MM.1S (cell line): ENCODE measurements at regions not wholly inside any gene's neighbourhood (a gene's known extent, or its start where the extent isn't known, plus 50 kb on each side); places are given as distances from the start of the nearest gene placed in this dataset.
A peak's percentile ranks its signal among the peaks of the same experiment; 100 is the strongest.

Experiments
- DNase-seq: peaks from one replicate; pipeline ENCODE4 v3.0.0-alpha.2; 2015
- H2AFZ ChIP-seq: fragments of 300-600 bp; sonication (generic); 2 replicates; pipeline ENCODE4 v1.6.0; 2016; ENCODE audit warnings: antibody characterized with exemption, low read length
- H3F3A ChIP-seq: fragments of 300-600 bp; sonication (generic); 2 replicates; pipeline ENCODE4 v1.6.1; 2016; ENCODE audit warnings: mild to moderate bottlenecking, antibody characterized with exemption, low read length, moderate library complexity, mixed read lengths; ENCODE audit not compliant: insufficient read depth
- H3K27ac ChIP-seq: fragments of 300-600 bp; sonication (generic); 2 replicates; pipeline ENCODE4 v1.5.1; 2016; ENCODE audit warnings: mild to moderate bottlenecking, low read length
- H3K27me3 ChIP-seq: fragments of 300-600 bp; sonication (generic); replicated peaks from 2 replicates; pipeline ENCODE4 v1.6.0; 2016; ENCODE audit warnings: low read length; ENCODE audit not compliant: insufficient read depth
- H3K36me3 ChIP-seq: fragments of 300-600 bp; sonication (generic); replicated peaks from 2 replicates; pipeline ENCODE4 v1.6.1; 2016; ENCODE audit warnings: mild to moderate bottlenecking, low read length, mixed read lengths; ENCODE audit not compliant: insufficient read depth
- H3K4me1 ChIP-seq: fragments of 300-600 bp; sonication (generic); 2 replicates; pipeline ENCODE4 v1.6.1; 2016; ENCODE audit warnings: low read length, mixed read lengths
- H3K4me2 ChIP-seq: fragments of 300-600 bp; sonication (generic); 2 replicates; pipeline ENCODE4 v1.6.0; 2016; ENCODE audit warnings: low read depth, low read length
- H3K4me3 ChIP-seq: fragments of 300-600 bp; sonication (generic); 2 replicates; pipeline ENCODE4 v1.5.1; 2016; ENCODE audit warnings: low read length, mixed read lengths
- H3K79me2 ChIP-seq: fragments of 300-600 bp; sonication (generic); 2 replicates; pipeline ENCODE4 v1.6.1; 2016; ENCODE audit warnings: mixed run types, low read length, mixed read lengths
- H3K9ac ChIP-seq: fragments of 300-600 bp; sonication (generic); 2 replicates; pipeline ENCODE4 v1.6.1; 2016; ENCODE audit warnings: low read length, mixed read lengths
- H3K9me2 ChIP-seq: fragments of 300-600 bp; sonication (generic); replicated peaks from 2 replicates; pipeline ENCODE4 v1.6.1; 2016; ENCODE audit warnings: mild to moderate bottlenecking, low read length, mixed read lengths; ENCODE audit not compliant: insufficient read depth
- H3K9me3 ChIP-seq: fragments of 300-600 bp; sonication (generic); replicated peaks from 2 replicates; pipeline ENCODE4 v1.6.1; 2016; ENCODE audit warnings: mild to moderate bottlenecking, low read length, mixed read lengths; ENCODE audit not compliant: insufficient read depth
- H4K20me1 ChIP-seq: fragments of 300-600 bp; sonication (generic); 2 replicates; pipeline ENCODE4 v1.6.1; 2016; ENCODE audit warnings: mild to moderate bottlenecking, low read length, moderate library complexity, mixed read lengths; ENCODE audit not compliant: insufficient read depth
- EZH2 ChIP-seq: fragments of 300-600 bp; sonication (generic); optimal IDR thresholded peaks from 2 replicates; pipeline ENCODE3; 2017; ENCODE audit warnings: low read depth, mild to moderate bottlenecking, antibody characterized with exemption, low read length, mixed read lengths
- EZH2phosphoT487 ChIP-seq: fragments of 300-600 bp; sonication (generic); IDR thresholded peaks from 2 replicates; pipeline ENCODE4 v1.6.1; 2018; ENCODE audit warnings: antibody characterized with exemption, low read length
- TF ChIP-seq, protein P1 (sequence below): fragments of 300-600 bp; sonication (generic); IDR thresholded peaks from 2 replicates; pipeline ENCODE4 v1.5.1; 2016; ENCODE audit warnings: antibody characterized with exemption, low read length, mixed read lengths

- no peaks in the 10 kb centered on the region for H3K27me3 ChIP-seq
- no peak overlapping the region for H3K4me3 ChIP-seq
- H3K36me3 ChIP-seq, result no peaks in the 10 kb centered on the region
- no peak overlapping the region for H3K9ac ChIP-seq
- no peaks in the 10 kb centered on the region for H4K20me1 ChIP-seq
- no peak overlapping the region for H2AFZ ChIP-seq
- DNase-seq, result no peak
- H3K4me2 ChIP-seq, result no peak overlapping the region
- H3K79me2 ChIP-seq, result no peaks in the 10 kb centered on the region
- TF ChIP-seq EZH2, result no peak
- no peaks in the 10 kb centered on the region for H3K4me1 ChIP-seq
- no peak overlapping the region for H3K27ac ChIP-seq
- H3K9me3 ChIP-seq, result no peaks in the 10 kb centered on the region
- no peaks in the 10 kb centered on the region for H3F3A ChIP-seq
- H3K9me2 ChIP-seq, result no peaks in the 10 kb centered on the region
These were observed 154.9 kb upstream of the PPP1R3A start for GRCh38 chr7:114073701-114074100.

DNA sequence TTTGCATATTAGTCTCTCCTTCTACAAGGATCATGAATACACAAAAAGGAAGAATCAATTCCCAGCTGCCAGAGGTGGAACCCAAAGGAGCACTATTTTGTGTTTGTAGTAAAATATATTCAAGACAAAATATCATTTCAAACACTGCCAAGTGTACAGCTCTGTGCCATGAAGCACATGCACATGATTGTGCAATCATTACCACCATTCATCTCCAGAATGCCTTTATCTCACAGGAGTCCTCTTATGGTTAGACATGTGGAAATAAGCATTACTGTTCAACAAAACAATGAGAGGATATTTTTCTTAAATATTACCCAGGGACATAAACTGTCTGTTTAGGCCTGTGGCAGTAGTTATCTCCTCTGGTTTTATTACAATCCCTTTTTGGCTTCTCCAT, 151.4 kb upstream of the PPP1R3A start:
- no peaks in the 10 kb centered on the region for H3K9me2 ChIP-seq
- no peak for DNase-seq
- no peak overlapping the region for H2AFZ ChIP-seq
- no peaks in the 10 kb centered on the region for H3K79me2 ChIP-seq
- no peak overlapping the region for H3K4me2 ChIP-seq
- no peaks in the 10 kb centered on the region for H3K4me1 ChIP-seq
- no peaks in the 10 kb centered on the region for H3K27me3 ChIP-seq
- no peaks in the 10 kb centered on the region for H3K9me3 ChIP-seq
- TF ChIP-seq, protein P1, sequence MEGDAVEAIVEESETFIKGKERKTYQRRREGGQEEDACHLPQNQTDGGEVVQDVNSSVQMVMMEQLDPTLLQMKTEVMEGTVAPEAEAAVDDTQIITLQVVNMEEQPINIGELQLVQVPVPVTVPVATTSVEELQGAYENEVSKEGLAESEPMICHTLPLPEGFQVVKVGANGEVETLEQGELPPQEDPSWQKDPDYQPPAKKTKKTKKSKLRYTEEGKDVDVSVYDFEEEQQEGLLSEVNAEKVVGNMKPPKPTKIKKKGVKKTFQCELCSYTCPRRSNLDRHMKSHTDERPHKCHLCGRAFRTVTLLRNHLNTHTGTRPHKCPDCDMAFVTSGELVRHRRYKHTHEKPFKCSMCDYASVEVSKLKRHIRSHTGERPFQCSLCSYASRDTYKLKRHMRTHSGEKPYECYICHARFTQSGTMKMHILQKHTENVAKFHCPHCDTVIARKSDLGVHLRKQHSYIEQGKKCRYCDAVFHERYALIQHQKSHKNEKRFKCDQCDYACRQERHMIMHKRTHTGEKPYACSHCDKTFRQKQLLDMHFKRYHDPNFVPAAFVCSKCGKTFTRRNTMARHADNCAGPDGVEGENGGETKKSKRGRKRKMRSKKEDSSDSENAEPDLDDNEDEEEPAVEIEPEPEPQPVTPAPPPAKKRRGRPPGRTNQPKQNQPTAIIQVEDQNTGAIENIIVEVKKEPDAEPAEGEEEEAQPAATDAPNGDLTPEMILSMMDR, result no peak
- TF ChIP-seq EZH2, result no peak
- no peak for TF ChIP-seq EZH2phosphoT487
- H3K9ac ChIP-seq, result no peak overlapping the region
- H4K20me1 ChIP-seq, result no peaks in the 10 kb centered on the region
- no peaks in the 10 kb centered on the region for H3F3A ChIP-seq
- H3K27ac ChIP-seq, result no peak overlapping the region
- no peak overlapping the region for H3K4me3 ChIP-seq
- no peaks in the 10 kb centered on the region for H3K36me3 ChIP-seq

DNA sequence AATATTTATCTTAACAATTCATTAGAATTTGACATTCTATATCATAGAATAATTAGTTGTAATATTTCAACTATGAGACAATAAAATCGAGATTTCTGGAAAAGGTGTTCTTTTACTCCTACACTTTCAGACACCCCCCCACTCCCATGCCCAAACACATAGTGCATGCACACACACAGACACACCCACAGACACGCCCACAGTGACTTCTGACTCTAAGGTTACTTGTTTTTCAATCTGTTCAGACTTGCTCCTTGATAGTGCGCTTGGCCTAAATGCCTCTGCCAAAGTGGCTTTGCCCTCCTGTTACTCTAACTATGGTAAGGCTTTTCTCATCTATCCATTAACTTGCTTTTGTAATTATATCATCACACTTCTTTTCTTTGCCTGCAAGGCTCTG, 144.0 kb upstream of the PPP1R3A start:
- Histone ChIP-seq H3K27me3 (no peaks in the 10 kb centered on the region), H3K36me3 (no peaks in the 10 kb centered on the region), H2AFZ (no peak overlapping the region), H3K4me2 (no peak overlapping the region), H3K27ac (no peak overlapping the region), H3K4me3 (no peak overlapping the region), H3K79me2 (no peaks in the 10 kb centered on the region), H3K9me2 (no peaks in the 10 kb centered on the region), H3K9me3 (no peaks in the 10 kb centered on the region), H3F3A (no peaks in the 10 kb centered on the region), H4K20me1 (no peaks in the 10 kb centered on the region), H3K4me1 (no peaks in the 10 kb centered on the region), H3K9ac (no peak overlapping the region)
- no peak for DNase-seq
- TF ChIP-seq EZH2phosphoT487 (no peak), EZH2 (no peak)
- TF ChIP-seq, protein P1, result no peak

GRCh38 chr7:114051871-114052331, 133.1 kb upstream of the PPP1R3A start:
- no peak overlapping the region for H2AFZ ChIP-seq
- no peak for DNase-seq
- no peak overlapping the region for H3K9ac ChIP-seq
- H4K20me1 ChIP-seq, result no peaks in the 10 kb centered on the region
- H3K36me3 ChIP-seq, result no peaks in the 10 kb centered on the region
- no peaks in the 10 kb centered on the region for H3K9me3 ChIP-seq
- H3K27me3 ChIP-seq, result no peaks in the 10 kb centered on the region
- no peak overlapping the region for H3K4me3 ChIP-seq
- H3F3A ChIP-seq, result no peaks in the 10 kb centered on the region
- no peaks in the 10 kb centered on the region for H3K9me2 ChIP-seq
- TF ChIP-seq, protein P1, result no peak
- TF ChIP-seq EZH2phosphoT487 (no peak), EZH2 (no peak)
- H3K4me1 ChIP-seq, result no peaks in the 10 kb centered on the region
- H3K4me2 ChIP-seq, result no peak overlapping the region
- H3K27ac ChIP-seq, result peak overlapping the region; percentile 21; the same call in 1 of the 2 replicates
- no peaks in the 10 kb centered on the region for H3K79me2 ChIP-seq
